H7 (cell line): ENCODE measurements at regions not wholly inside any gene's neighbourhood (a gene's known extent, or its start where the extent isn't known, plus 50 kb on each side); places are given as distances from the start of the nearest gene placed in this dataset.

ENCODE experiments used
- DNase-seq: peaks from one replicate; pipeline ENCODE4 v3.0.0; 2012
- H3K27me3 ChIP-seq: 2 replicates; pipeline ENCODE4 v1.6.0; 2011; ENCODE audit warnings: mild to moderate bottlenecking, low read length; ENCODE audit not compliant: control insufficient read depth, insufficient read depth
- H3K36me3 ChIP-seq: replicated peaks from 2 replicates; pipeline ENCODE4 v1.5.1; 2011; ENCODE audit warnings: low read length; ENCODE audit not compliant: control insufficient read depth, insufficient read depth
- H3K4me3 ChIP-seq: 2 replicates; pipeline ENCODE4 v1.5.1; 2011; ENCODE audit warnings: low read depth, mild to moderate bottlenecking, control low read depth, low read length, moderate library complexity; ENCODE audit not compliant: insufficient read depth

DNA sequence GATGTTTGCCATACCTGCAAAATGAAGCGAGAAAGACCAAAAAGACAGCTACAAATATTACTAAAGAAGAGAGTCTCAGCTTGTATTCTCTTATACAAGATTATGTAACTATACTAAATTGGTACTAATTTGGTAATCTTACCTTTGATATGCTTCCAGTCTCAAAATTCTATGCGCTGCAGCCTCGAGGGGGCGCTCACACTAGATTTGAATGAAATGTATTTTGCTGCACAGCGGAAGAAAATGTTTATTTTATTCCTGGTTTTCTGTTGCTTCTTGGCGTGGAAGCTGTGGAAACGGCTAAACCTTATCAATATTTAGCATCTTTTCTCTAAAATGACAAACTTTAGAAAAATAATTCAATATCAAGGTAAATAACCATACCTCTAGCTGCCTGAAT, 267.0 kb upstream of the NUDT12 start:
- Histone ChIP-seq H3K36me3 (no peaks in the 10 kb centered on the region), H3K27me3 (no peaks in the 10 kb centered on the region), H3K4me3 (no peak overlapping the region)
- DNase-seq, result peak; percentile 27

DNA sequence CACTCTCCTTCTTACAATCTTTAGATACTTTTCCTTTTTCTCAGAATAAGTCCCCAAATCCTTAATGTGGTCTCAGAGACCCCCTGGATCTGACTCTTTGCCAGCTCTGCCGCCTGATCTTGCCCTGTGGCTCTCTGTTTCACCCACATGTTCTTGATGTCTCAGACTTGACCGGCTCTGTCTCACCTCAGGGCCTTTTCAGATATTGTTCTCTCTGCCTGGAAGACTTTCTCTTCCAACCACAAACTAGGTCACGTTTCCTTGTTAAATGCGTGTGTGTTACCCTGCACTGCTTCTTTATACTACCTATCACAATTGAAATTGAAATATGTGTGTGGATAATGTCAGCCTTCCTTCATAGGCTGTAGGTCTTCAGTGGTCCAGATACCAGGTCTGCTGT, 265.4 kb upstream of the NUDT12 start:
- no peak for DNase-seq
- H3K36me3 ChIP-seq, result no peaks in the 10 kb centered on the region

DNA sequence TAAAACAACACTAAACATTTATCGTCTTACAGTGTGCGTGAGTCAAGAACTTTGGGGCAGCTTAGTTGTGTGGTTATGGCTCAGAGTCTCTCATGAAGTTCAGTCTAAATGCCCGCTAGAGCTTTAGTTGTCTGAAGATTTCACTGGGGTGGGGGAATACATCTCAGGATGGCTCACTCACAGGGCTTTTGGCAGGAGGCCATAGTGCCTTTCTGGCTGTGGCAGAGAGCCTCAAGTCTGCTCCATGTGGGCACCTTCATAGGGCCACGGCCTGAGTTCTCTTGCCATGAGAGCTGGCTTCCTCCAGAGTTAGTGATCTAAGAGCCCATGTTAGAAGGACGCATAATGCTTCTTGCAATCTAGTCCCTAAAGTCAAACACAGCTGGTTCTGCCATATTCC, 258.8 kb upstream of the NUDT12 start:
- DNase-seq, result no peak
- no peaks in the 10 kb centered on the region for H3K36me3 ChIP-seq
- H3K4me3 ChIP-seq, result no peak overlapping the region
- H3K27me3 ChIP-seq, result no peaks in the 10 kb centered on the region

More for the DNA sequence above, 265.4 kb upstream of the NUDT12 start:
- H3K27me3 ChIP-seq, result no peaks in the 10 kb centered on the region
- no peak overlapping the region for H3K4me3 ChIP-seq

DNA sequence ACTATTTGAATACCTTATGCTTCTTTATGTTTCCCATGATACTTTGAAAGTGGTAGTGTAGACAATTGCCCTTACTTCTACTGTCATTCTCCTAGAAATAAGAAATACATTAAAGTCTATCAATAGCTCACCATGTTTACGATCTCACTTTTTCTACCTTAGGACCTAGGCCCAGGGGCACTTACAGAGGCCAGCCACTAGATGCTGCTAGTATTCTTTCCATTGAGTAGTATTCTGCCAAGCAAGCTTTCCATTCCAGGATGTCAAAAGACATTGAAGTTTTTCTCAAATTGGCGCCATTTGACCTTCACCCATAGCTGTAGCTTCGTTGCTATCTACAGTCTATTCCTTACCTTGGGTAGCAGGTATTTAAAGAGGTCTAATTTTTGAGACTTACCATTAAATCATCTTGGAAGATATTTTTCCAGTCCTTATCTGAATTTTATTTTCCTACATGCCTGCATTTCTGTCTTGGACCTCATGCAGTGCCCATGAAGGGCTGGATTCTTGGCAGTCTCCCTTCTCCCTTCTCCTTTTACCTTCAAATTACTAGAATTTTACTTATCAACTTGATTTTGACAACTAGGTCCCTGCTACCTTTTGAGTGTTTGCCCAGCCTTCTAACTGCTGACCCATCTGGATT, 246.0 kb upstream of the NUDT12 start:
- no peaks in the 10 kb centered on the region for H3K27me3 ChIP-seq
- H3K4me3 ChIP-seq, result no peak overlapping the region
- H3K36me3 ChIP-seq, result no peaks in the 10 kb centered on the region

DNA sequence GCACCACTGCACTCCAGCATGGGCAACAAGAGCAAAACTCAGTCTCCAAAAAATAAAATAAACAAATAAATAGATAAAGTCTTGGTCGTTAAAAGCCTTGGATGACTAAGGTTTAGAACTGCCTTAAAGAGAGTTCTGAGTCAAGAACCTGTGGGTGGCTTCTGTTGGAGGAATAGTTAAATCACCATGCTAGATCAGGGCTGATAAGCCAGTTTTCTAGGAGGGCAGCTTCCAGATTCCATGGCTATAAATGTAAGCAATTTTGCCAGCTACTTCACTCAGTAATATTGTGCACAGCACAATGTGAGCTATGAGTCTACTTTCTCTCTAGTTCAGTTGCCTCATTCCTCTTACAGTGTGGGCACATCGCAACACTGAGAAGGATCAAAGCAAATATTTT, 242.1 kb upstream of the NUDT12 start:
- Histone ChIP-seq H3K27me3 (no peaks in the 10 kb centered on the region), H3K4me3 (no peak overlapping the region), H3K36me3 (no peaks in the 10 kb centered on the region)
- no peak for DNase-seq

More for the DNA sequence above, 246.0 kb upstream of the NUDT12 start:
- DNase-seq, result peak; percentile 58

DNA sequence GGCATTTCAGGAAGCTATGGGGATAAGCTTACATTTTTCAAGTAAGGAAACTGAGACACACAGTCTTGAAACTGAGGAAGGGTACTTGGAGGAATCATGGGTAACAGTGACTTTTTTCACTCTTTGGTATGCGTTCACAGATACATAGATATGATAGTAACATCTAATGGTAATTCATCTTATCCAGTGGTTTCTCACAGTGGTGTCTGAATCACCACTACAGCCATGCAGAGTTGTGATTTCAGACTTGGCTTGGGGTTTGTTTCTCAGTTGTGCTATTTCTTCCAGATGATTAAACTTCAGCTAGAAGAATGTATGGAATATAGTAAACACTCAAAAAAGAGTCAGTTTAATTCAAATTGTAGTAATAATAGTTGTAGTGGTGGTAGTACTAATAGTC, 239.1 kb upstream of the NUDT12 start:
- no peak for DNase-seq
- no peak overlapping the region for H3K4me3 ChIP-seq
- no peaks in the 10 kb centered on the region for H3K36me3 ChIP-seq
- H3K27me3 ChIP-seq, result no peaks in the 10 kb centered on the region

DNA sequence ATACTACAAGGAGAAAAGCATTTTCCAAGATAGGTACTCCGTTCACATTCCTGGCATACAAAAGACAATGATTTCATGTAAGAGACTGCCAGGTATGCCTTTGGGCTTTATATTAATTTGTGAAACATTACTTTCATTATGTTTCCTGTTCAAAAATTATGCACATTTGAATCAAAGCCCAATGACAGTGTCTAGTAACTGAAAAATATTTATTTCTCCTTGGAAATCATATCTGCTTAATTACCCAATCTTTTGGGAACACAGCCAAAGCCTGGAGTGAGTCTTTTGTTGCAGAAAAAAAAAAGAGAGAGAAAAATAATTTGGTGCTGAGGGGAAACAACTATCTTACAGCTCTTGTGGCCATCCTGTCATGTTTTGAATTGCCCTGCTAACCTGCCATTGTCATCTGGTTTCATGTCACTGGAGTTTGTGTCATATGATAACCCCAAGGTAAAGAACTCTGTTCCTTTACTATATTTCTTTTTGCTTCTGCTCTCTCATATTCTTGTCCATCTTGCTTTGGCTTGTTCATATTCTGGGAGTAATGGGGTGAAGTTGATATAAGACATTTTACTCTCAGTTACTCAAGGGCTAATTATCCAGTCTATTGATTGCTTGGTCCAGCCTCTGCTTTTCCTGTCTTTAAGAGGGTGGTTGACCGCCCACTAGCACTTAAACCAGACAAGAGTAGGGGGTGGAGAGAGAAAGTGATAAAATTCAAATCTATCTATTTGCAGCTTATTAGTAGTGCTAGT, 238.3 kb upstream of the NUDT12 start:
- DNase-seq, result no peak
- no peaks in the 10 kb centered on the region for H3K27me3 ChIP-seq
- H3K36me3 ChIP-seq, result no peaks in the 10 kb centered on the region
- no peak overlapping the region for H3K4me3 ChIP-seq

DNA sequence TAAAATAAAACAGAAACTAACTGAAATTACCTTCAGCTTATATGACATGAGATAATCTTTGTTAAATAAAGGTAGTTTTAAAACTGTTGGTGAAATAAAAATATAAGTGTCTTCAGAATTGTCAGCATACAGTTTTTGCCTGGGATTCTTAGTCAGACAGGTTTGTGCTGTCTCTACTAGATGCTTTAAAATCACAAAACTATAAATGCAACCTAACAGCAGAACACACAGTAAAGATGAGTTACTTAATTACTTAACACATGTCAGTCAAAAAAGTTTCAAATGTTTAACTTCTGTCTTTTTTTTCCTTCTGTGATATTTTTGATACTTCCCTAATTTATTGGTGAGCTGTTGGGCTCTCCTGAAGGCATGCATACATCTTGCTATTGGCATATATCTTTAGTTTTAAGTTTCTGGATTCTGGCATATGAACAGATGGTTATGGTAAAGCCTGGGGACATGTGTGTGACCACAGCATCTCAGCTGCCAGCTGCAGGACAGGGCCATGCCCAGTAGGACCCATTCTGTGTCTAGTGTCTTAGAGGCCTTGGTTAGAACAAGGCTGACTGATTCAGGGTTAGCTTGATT, 231.1 kb upstream of the NUDT12 start:
- Histone ChIP-seq H3K4me3 (no peak overlapping the region), H3K36me3 (no peaks in the 10 kb centered on the region), H3K27me3 (no peaks in the 10 kb centered on the region)
- no peak for DNase-seq

DNA sequence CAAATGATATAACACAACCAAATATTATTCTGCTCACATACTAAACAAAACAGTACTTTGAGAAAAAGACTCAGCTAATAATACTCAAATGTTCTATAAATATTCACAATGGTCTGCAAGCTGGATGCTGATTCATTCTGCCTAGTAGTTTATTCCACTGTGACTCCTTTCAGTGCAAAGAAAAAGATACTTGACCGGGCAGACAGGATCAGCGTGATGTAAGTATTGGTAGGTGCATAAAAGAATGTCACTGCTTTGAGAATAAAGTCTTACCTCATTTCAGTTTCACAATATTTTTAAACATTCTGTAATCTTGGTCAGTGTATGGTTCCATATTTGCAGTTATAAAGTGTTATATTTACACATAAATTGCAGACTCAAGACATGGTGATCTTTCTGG, 223.0 kb upstream of the NUDT12 start:
- no peaks in the 10 kb centered on the region for H3K27me3 ChIP-seq
- H3K4me3 ChIP-seq, result no peak overlapping the region
- no peaks in the 10 kb centered on the region for H3K36me3 ChIP-seq
- DNase-seq, result no peak

DNA sequence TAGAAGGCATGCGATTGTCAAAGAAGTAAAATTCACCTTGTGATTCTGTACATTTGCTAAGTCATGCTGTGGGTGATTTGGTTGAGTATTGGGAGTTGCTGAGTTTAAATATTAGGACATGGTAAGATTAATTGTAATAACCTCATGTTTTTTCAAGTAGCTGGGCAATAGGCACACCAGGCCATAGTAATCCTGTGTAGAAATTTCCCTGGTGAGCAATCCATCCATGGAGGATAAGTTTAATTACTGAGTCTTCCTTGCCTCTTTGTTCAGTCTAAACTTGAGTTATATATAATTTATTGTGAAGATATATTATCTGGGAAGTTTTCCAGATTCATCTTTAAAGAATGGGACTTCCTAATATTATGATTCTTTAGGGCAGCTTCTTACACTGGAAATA, 221.1 kb upstream of the NUDT12 start:
- Histone ChIP-seq H3K36me3 (no peaks in the 10 kb centered on the region), H3K4me3 (no peak overlapping the region), H3K27me3 (no peaks in the 10 kb centered on the region)
- DNase-seq, result no peak

DNA sequence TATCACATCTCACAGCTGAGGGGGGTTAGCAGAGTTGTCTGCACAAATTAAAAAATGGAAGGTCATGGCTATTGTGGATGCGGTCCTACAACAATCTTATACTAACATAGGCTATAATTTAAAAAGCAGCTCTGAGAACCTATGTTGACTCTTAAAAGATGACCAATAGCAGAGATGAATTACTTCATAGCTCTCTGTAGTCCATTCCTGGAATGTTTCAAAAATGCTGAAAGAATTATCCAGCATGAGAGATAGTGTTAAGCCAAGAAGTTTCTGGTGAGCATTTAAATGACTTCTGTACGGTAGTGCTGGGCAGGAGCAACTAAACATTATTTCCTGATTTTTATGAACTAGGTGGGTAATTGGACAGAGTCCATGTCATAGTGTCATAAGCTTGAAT, 218.2 kb upstream of the NUDT12 start:
- no peaks in the 10 kb centered on the region for H3K36me3 ChIP-seq
- no peaks in the 10 kb centered on the region for H3K27me3 ChIP-seq
- H3K4me3 ChIP-seq, result no peak overlapping the region
- DNase-seq, result no peak

DNA sequence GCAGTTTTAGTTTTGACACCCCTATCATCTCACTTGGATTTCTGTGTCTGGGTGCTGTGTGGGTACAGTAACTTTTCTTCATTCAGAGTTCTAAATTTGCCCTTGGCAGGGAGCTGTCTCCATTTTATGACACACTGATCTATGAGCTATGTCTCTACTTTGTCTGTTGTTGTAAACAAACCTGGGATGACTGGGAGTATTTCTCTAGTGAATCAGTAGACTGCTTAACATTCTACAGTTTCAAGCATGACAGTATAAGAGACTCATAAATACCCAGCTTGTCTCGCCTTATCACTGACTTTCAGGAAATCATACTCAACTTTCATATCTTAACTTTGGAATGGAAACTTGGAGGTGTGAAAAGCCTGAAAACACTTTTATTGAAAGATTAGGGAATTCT, 212.1 kb upstream of the NUDT12 start:
- Histone ChIP-seq H3K27me3 (no peaks in the 10 kb centered on the region), H3K36me3 (no peaks in the 10 kb centered on the region), H3K4me3 (no peak overlapping the region)
- DNase-seq, result no peak

DNA sequence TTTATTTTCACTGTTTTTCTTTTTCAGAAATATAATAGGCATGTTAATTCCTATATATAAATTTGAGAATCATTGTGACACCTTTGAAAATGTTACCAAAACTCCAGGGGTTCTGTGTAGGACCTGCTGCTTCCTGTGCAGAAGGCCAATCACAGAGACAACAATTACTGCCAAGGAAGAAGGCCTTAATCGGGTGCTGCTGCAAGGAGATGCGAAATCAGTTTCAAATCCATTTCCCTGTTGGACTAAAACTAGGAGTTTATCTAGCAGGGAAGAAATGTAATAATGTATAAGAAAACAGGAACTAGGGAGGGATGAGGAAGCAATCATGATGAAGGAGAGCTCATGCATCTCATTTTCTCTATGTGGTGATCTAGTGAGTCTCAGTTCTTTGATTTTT, 209.7 kb upstream of the NUDT12 start:
- H3K4me3 ChIP-seq, result no peak overlapping the region
- H3K27me3 ChIP-seq, result no peaks in the 10 kb centered on the region
- DNase-seq, result no peak
- no peaks in the 10 kb centered on the region for H3K36me3 ChIP-seq

DNA sequence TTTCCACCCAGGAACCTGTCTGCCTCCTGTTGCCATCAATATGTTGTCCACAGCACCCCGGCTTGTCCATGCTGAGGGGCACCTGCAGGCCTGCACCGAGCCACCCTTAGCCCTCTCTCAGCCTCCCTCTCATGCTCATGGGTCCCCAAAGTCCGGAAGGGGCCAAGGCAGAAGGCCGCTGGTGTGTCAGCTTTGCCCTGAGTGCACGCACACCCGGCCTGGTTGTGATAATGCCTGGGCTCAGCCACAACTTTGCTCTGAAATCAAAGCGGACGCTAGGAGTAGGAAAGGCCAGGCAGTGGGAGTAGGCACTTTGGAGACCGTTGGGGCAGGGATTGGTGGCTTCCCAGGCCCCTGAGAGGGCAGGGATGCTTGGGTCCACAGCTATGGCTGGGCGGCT, 201.8 kb upstream of the NUDT12 start:
- no peak overlapping the region for H3K4me3 ChIP-seq
- H3K27me3 ChIP-seq, result no peaks in the 10 kb centered on the region
- peak; percentile 7 for DNase-seq
- no peaks in the 10 kb centered on the region for H3K36me3 ChIP-seq

DNA sequence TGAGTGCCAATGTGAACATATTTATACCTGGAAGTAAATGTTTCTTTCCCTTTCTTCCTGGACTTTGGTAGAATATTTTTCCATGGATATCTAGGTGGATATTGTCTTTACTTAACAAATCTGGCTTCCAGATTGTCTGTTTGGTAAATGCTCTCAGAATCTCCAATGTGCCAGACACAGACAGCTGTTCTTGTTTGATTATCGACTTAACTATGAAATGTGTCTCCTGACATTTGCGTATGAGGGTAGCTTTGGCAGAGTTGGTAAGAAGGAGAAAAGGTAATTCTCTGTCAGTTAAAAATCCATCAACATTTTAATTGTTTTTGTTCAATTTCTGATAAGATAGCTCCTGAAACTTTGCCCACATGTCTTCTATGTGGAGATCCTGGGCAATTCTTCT, 196.4 kb upstream of the NUDT12 start:
- Histone ChIP-seq H3K4me3 (no peak overlapping the region), H3K27me3 (no peaks in the 10 kb centered on the region), H3K36me3 (no peaks in the 10 kb centered on the region)
- no peak for DNase-seq
